ENCODE measurements at regions not wholly inside any gene's neighbourhood (a gene's known extent, or its start where the extent isn't known, plus 50 kb on each side); places are given as distances from the start of the nearest gene placed in this dataset.

DNA sequence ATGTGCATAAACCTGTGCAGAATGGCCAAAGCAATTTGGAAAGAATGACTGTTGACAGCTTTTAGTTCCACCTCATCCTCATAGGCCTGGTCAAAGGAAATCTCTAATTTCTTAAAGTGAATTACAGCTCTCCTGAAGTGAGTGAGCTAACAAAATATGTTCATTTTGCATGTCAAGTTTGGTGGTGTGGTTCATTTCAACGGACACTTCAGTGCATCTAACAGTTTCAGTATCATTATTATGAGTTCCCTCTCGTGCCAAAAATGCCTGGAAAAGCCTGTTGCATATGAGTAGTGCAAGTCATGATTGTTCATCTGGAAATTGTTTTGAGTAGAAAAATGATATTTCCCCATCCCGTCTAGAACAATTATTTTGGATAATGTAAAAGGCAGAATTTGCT, 53.2 kb upstream of the HMHB1 start:
- peaks cover 3% of the 10 kb centered on the region for H3K4me1 ChIP-seq (ENCODE audit: low read depth, poor library complexity, severe bottlenecking)
- H3K27ac ChIP-seq: no peak overlapping the region
- H3K9ac ChIP-seq: no peak overlapping the region
- no peaks in the 10 kb centered on the region for H3K36me3 ChIP-seq (ENCODE audit: insufficient read depth)
- H3K4me2 ChIP-seq: no peak overlapping the region
- no peaks in the 10 kb centered on the region for H3K27me3 ChIP-seq (ENCODE audit: insufficient read depth, low read depth)
- TF ChIP-seq, protein P1, sequence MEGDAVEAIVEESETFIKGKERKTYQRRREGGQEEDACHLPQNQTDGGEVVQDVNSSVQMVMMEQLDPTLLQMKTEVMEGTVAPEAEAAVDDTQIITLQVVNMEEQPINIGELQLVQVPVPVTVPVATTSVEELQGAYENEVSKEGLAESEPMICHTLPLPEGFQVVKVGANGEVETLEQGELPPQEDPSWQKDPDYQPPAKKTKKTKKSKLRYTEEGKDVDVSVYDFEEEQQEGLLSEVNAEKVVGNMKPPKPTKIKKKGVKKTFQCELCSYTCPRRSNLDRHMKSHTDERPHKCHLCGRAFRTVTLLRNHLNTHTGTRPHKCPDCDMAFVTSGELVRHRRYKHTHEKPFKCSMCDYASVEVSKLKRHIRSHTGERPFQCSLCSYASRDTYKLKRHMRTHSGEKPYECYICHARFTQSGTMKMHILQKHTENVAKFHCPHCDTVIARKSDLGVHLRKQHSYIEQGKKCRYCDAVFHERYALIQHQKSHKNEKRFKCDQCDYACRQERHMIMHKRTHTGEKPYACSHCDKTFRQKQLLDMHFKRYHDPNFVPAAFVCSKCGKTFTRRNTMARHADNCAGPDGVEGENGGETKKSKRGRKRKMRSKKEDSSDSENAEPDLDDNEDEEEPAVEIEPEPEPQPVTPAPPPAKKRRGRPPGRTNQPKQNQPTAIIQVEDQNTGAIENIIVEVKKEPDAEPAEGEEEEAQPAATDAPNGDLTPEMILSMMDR (conservative IDR thresholded peaks at IDR 0.05; ENCODE audit: low read depth, low read length): no peak
- H3K79me2 ChIP-seq (ENCODE audit: insufficient read depth, low read depth): no peaks in the 10 kb centered on the region
- H3K4me3 ChIP-seq (IDR thresholded peaks at IDR 0.05; ENCODE audit: insufficient read depth, low read depth, low read length): no peak overlapping the region
- no peaks in the 10 kb centered on the region for H4K20me1 ChIP-seq (ENCODE audit: insufficient read depth)
- H2AFZ ChIP-seq (ENCODE audit: low read depth): no peak overlapping the region

DNA sequence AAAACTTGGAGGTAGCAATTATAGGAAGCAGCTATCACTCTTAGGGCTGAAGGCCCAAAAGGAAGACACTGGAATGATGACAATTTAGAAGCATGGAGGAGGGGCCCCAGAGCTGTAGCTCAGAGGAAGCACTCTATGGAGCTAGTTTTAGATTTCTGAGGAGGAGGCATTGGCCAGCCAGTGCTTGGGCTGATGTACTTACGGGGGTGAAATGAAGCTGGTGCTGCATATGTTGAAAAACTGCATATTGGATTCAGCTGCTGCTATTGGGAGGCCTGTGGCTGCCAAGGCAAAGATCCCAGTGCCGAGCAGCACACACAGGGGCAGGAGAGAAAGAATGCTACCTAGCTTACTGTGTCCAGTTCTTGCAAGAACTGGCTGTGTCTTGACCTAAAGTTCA, 53.9 kb upstream of the HMHB1 start:
- Histone ChIP-seq H3K4me1 (ENCODE audit: low read depth, poor library complexity, severe bottlenecking) (peaks cover 3% of the 10 kb centered on the region), H3K27me3 (ENCODE audit: insufficient read depth, low read depth) (no peaks in the 10 kb centered on the region), H3K79me2 (ENCODE audit: insufficient read depth, low read depth) (no peaks in the 10 kb centered on the region), H3K27ac (no peak overlapping the region), H3K4me3 (IDR thresholded peaks at IDR 0.05; ENCODE audit: insufficient read depth, low read depth, low read length) (no peak overlapping the region), H3K36me3 (ENCODE audit: insufficient read depth) (no peaks in the 10 kb centered on the region), H2AFZ (ENCODE audit: low read depth) (no peak overlapping the region), H3K9ac (no peak overlapping the region), H3K4me2 (no peak overlapping the region), H4K20me1 (ENCODE audit: insufficient read depth) (no peaks in the 10 kb centered on the region)
- TF ChIP-seq, protein P1 (conservative IDR thresholded peaks at IDR 0.05; ENCODE audit: low read depth, low read length): no peak

DNA sequence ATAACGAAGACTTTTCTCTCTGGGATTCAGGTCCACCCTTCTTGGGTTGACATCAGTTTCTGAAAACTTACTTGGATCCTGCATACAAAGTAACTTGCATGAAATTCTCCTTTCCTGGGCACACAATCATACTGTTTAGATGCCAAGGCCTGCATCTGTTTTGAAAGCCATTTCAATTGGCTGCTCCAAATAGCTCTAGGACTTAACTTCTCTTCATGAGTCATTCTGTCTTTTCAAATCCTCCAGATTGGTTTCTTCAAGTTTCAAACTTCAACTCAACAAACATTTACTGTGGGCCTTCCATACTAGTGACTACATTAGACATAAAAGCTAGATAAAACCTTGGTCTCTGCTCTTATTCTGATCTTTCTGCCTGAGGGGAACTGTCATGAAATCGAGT, 54.8 kb upstream of the HMHB1 start:
- TF ChIP-seq, protein P1 (conservative IDR thresholded peaks at IDR 0.05; ENCODE audit: low read depth, low read length): no peak
- Histone ChIP-seq H3K9ac (no peak overlapping the region), H3K79me2 (ENCODE audit: insufficient read depth, low read depth) (no peaks in the 10 kb centered on the region), H3K4me2 (no peak overlapping the region), H3K27me3 (ENCODE audit: insufficient read depth, low read depth) (no peaks in the 10 kb centered on the region), H4K20me1 (ENCODE audit: insufficient read depth) (no peaks in the 10 kb centered on the region), H3K4me3 (IDR thresholded peaks at IDR 0.05; ENCODE audit: insufficient read depth, low read depth, low read length) (no peak overlapping the region), H3K4me1 (ENCODE audit: low read depth, poor library complexity, severe bottlenecking) (peaks cover 3% of the 10 kb centered on the region), H3K27ac (no peak overlapping the region), H2AFZ (ENCODE audit: low read depth) (no peak overlapping the region), H3K36me3 (ENCODE audit: insufficient read depth) (no peaks in the 10 kb centered on the region)

DNA sequence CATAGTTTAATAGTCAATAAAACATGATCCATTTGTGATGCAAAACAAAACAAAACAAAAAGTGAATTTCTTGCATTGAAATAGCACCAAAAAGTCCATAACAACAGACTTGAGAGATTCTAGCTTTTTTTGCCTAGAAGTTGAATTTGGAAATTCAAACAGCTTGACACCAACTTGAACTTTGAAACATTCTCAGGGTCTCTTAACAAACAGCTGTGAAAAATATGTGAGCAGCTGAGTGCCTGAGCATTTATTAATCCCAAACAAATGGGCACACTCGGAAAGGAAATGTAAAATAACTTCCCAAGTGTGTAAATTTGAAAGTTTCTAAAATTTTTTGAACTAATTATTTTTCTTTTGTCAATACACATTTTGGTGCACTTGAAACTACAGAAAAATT, 56.0 kb upstream of the HMHB1 start:
- H3K4me1 ChIP-seq (ENCODE audit: low read depth, poor library complexity, severe bottlenecking): peaks cover 3% of the 10 kb centered on the region
- H4K20me1 ChIP-seq (ENCODE audit: insufficient read depth): no peaks in the 10 kb centered on the region
- H3K4me2 ChIP-seq: no peak overlapping the region
- TF ChIP-seq, protein P1 (conservative IDR thresholded peaks at IDR 0.05; ENCODE audit: low read depth, low read length): no peak
- H3K4me3 ChIP-seq (IDR thresholded peaks at IDR 0.05; ENCODE audit: insufficient read depth, low read depth, low read length): no peak overlapping the region
- no peak overlapping the region for H3K27ac ChIP-seq
- no peaks in the 10 kb centered on the region for H3K79me2 ChIP-seq (ENCODE audit: insufficient read depth, low read depth)
- no peaks in the 10 kb centered on the region for H3K36me3 ChIP-seq (ENCODE audit: insufficient read depth)
- no peak overlapping the region for H3K9ac ChIP-seq
- H3K27me3 ChIP-seq (ENCODE audit: insufficient read depth, low read depth): no peaks in the 10 kb centered on the region
- H2AFZ ChIP-seq (ENCODE audit: low read depth): no peak overlapping the region
